ENCODE measurements at regions not wholly inside any gene's neighbourhood (a gene's known extent, or its start where the extent isn't known, plus 50 kb on each side); places are given as distances from the start of the nearest gene placed in this dataset.
A peak's percentile ranks its signal among the peaks of the same experiment; 100 is the strongest.

GRCh38 chr12:59839514-59839913, 243.7 kb downstream of the SLC16A7 start:
- DNase-seq (ENCODE audit: low spot score): no peak

- DNase-seq (ENCODE audit: low spot score): no peak
Observed at GRCh38 chr12:59843260-59843843, 247.5 kb downstream of the SLC16A7 start.

GRCh38 chr12:59844750-59845149, 248.9 kb downstream of the SLC16A7 start:
- no peak for DNase-seq (ENCODE audit: low spot score)

- no peak for DNase-seq (ENCODE audit: low spot score)
Observed at GRCh38 chr12:59845293-59845692, 249.5 kb downstream of the SLC16A7 start.

- DNase-seq (ENCODE audit: low spot score): no peak
Observed at GRCh38 chr12:59847127-59847526, 251.3 kb downstream of the SLC16A7 start.

- DNase-seq (ENCODE audit: low spot score): no peak
Observed at GRCh38 chr12:59850268-59850667, 254.4 kb downstream of the SLC16A7 start.

- peak; percentile 42 for DNase-seq (ENCODE audit: low spot score)
Observed at GRCh38 chr12:59858508-59859170, 262.8 kb downstream of the SLC16A7 start.

GRCh38 chr12:59859171-59859510, 263.3 kb downstream of the SLC16A7 start:
- no peak for DNase-seq (ENCODE audit: low spot score)

GRCh38 chr12:59861635-59862034, 265.8 kb downstream of the SLC16A7 start:
- no peak for DNase-seq (ENCODE audit: low spot score)

- DNase-seq (ENCODE audit: low spot score): no peak
Observed at GRCh38 chr12:59867055-59867454, 271.2 kb downstream of the SLC16A7 start.

- no peak for DNase-seq (ENCODE audit: low spot score)
Observed at GRCh38 chr12:59867689-59868088, 271.9 kb downstream of the SLC16A7 start.

GRCh38 chr12:59871779-59872178, 275.9 kb downstream of the SLC16A7 start:
- no peak for DNase-seq (ENCODE audit: low spot score)

- DNase-seq (ENCODE audit: low spot score): no peak
Observed at GRCh38 chr12:59873136-59873535, 277.3 kb downstream of the SLC16A7 start.

- peak; percentile 8 for DNase-seq (ENCODE audit: low spot score)
Observed at GRCh38 chr12:59874781-59875180, 279.0 kb downstream of the SLC16A7 start.

- no peak for DNase-seq (ENCODE audit: low spot score)
Observed at GRCh38 chr12:59886131-59886733, 290.4 kb downstream of the SLC16A7 start.

- DNase-seq (ENCODE audit: low spot score): no peak
Observed at GRCh38 chr12:59887178-59887577, 291.3 kb downstream of the SLC16A7 start.

- no peak for DNase-seq (ENCODE audit: low spot score)
Observed at GRCh38 chr12:59890896-59891579, 295.2 kb downstream of the SLC16A7 start.

GRCh38 chr12:59895166-59895775, 299.4 kb downstream of the SLC16A7 start:
- DNase-seq (ENCODE audit: low spot score): no peak

- no peak for DNase-seq (ENCODE audit: low spot score)
Observed at GRCh38 chr12:59904874-59905521, 309.2 kb downstream of the SLC16A7 start.

GRCh38 chr12:59911516-59911915, 315.7 kb downstream of the SLC16A7 start:
- no peak for DNase-seq (ENCODE audit: low spot score)

- peak; percentile 2 for DNase-seq (ENCODE audit: low spot score)
Observed at GRCh38 chr12:59916988-59917387, 321.2 kb downstream of the SLC16A7 start.

GRCh38 chr12:59927032-59927431, 331.2 kb downstream of the SLC16A7 start:
- DNase-seq (ENCODE audit: low spot score): no peak

Measured in HuH-7 (cell line).